ENCODE measurements at regions not wholly inside any gene's neighbourhood (a gene's known extent, or its start where the extent isn't known, plus 50 kb on each side); places are given as distances from the start of the nearest gene placed in this dataset.
A peak's percentile ranks its signal among the peaks of the same experiment; 100 is the strongest.

DNA sequence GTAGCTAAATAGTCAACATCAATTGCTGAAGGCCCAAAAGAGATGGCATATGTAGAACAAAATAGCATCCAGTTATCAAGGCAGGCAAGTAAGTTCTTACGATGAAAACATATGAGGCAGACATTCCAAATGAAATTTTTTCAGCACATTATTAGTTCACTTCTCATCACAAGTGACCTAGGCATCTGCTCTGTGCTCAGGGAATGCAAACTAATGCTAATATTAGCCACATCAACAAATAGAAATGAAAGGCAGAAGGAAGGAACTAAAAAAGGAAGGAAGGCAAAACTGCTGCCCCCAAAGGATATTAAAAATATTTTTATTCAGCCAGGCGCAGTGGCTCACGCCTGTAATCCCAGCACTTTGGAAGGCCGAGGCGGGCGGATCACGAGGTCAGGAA lies 51.2 kb upstream of the ROCK1 start:
- Histone ChIP-seq H3K4me3 (ENCODE audit: low read depth, low read length) (no peak overlapping the region), H3K27me3 (replicated peaks) (no peaks in the 10 kb centered on the region), H3K27ac (no peak overlapping the region), H3K36me3 (replicated peaks) (no peaks in the 10 kb centered on the region)
- no peak for DNase-seq
- in situ Hi-C loops (cut with HindIII; ENCODE audit: low pct_ligation_motif_present, low sequenced_read_pairs) = no loop called here
- TF ChIP-seq, protein P1, sequence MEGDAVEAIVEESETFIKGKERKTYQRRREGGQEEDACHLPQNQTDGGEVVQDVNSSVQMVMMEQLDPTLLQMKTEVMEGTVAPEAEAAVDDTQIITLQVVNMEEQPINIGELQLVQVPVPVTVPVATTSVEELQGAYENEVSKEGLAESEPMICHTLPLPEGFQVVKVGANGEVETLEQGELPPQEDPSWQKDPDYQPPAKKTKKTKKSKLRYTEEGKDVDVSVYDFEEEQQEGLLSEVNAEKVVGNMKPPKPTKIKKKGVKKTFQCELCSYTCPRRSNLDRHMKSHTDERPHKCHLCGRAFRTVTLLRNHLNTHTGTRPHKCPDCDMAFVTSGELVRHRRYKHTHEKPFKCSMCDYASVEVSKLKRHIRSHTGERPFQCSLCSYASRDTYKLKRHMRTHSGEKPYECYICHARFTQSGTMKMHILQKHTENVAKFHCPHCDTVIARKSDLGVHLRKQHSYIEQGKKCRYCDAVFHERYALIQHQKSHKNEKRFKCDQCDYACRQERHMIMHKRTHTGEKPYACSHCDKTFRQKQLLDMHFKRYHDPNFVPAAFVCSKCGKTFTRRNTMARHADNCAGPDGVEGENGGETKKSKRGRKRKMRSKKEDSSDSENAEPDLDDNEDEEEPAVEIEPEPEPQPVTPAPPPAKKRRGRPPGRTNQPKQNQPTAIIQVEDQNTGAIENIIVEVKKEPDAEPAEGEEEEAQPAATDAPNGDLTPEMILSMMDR (IDR thresholded peaks at IDR 0.05; ENCODE audit: low read depth, low read length, missing control alignments) = no peak

DNA sequence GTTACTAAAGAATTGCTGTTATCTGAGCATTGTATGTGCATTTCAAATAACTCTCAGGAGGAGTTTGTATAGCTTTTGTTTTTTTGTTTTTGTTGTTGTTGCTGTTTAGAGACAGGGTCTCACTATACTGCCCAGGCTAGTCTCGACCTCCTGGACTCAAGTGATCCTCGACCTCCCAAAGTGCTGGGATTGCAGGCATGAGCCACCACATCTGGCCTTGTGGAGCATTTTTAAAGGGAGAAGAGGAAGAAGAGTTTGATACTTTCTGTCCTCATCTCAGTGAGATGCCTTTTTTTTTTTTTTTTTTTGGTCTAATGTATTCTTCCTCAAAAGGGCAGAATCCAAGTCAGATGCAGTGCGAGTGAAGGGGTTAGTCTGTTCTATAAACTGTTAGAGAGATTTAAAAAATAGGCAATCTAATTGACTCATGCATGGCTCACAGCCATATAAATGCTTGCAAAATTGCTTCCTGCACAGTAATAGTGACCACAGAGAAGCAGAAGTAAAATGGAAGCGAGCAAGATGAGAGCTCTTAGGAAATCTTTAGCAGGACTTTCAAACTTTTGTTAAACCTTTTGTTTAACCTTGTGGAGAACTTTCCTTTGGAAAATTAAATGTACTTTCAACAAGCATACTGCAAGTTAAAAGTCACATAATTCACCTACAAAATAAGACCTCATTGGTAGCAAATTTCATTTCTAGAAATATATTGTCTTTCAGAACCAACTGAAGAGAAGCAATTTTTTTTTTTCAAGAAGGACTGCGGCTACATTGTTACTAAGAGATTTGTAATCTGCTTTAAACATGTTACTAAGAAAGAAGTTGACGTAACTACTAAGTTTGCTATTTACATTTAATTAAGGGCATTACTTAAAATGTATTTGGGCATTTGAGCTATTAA lies 52.3 kb upstream of the ROCK1 start:
- DNase-seq = peak; percentile 81
- peak overlapping the region; percentile 6 for H3K27ac ChIP-seq
- H3K36me3 ChIP-seq (replicated peaks) = no peaks in the 10 kb centered on the region
- no peaks in the 10 kb centered on the region for H3K27me3 ChIP-seq (replicated peaks)
- no peak overlapping the region for H3K4me3 ChIP-seq (ENCODE audit: low read depth, low read length)
- in situ Hi-C loops (cut with HindIII; ENCODE audit: low pct_ligation_motif_present, low sequenced_read_pairs) = no loop called here
- TF ChIP-seq, protein P1 (IDR thresholded peaks at IDR 0.05; ENCODE audit: low read depth, low read length, missing control alignments) = no peak

DNA sequence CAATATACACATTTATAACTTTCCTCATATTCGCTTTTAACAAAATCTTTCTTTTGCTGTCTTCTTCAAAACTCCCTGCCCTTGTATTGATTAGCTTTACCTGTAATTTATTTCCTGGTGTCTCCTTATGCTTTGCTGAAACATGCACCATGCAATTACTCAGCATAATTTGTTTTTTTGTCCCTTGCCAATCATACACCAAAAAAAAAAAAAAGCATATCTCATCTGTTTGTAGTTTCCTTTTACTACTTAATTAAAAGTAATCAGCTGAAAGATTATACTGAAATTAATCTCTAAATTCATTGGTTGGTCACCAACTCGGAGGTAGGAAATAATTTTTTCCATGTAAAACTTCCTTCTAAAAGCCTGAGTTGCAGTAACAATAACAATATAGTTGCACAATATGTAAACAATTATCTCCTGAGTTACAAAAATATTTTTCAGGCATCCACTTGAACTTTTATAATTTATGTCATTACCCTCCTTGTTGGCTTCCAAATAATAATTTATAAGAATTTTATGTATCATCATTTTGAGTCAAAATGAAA lies 53.0 kb upstream of the ROCK1 start:
- no peaks in the 10 kb centered on the region for H3K27me3 ChIP-seq (replicated peaks)
- DNase-seq = no peak
- no peak overlapping the region for H3K4me3 ChIP-seq (ENCODE audit: low read depth, low read length)
- H3K36me3 ChIP-seq (replicated peaks) = no peaks in the 10 kb centered on the region
- TF ChIP-seq, protein P1 (IDR thresholded peaks at IDR 0.05; ENCODE audit: low read depth, low read length, missing control alignments) = no peak
- in situ Hi-C loops (cut with HindIII; ENCODE audit: low pct_ligation_motif_present, low sequenced_read_pairs) = no loop called here
- H3K27ac ChIP-seq = peak overlapping the region; percentile 6

DNA sequence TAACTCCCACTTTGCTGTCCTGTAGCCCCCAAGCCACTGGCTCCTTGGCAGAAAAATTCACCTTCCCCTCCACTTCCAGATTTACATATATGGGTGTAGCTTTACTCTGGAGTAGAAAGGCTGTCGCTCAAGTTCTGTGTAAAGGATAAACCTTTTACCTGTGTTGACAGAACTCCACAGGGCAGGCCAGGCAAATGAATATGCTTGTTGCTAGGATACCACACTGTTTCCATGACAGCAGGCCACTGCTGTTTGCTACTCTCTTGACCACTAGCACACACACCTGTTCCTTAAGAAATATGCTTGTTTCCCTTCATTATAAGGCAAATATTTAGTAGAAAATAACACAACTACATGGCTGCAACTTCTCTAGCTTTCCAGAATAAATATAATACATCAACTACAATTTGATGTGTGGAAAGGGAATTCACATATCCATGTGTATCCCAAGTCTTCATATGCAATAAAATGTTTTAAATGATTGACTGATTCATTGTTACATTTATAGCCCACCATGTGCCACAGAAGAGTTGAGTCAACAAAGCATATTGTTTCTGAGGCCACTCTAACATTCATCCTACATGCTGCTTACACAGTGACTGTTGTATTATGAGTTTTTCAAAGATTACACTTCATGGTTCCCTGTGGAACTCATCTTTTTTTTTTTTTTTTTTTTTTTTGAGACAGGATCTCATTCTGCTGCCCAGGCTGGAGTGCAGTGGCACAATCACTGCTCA lies 56.2 kb upstream of the ROCK1 start:
- in situ Hi-C loops (cut with HindIII; ENCODE audit: low pct_ligation_motif_present, low sequenced_read_pairs) = no loop called here
- TF ChIP-seq, protein P1 (IDR thresholded peaks at IDR 0.05; ENCODE audit: low read depth, low read length, missing control alignments) = no peak
- Histone ChIP-seq H3K27me3 (replicated peaks) (no peaks in the 10 kb centered on the region), H3K4me3 (ENCODE audit: low read depth, low read length) (no peak overlapping the region), H3K36me3 (replicated peaks) (no peaks in the 10 kb centered on the region), H3K27ac (no peak overlapping the region)
- no peak for DNase-seq

DNA sequence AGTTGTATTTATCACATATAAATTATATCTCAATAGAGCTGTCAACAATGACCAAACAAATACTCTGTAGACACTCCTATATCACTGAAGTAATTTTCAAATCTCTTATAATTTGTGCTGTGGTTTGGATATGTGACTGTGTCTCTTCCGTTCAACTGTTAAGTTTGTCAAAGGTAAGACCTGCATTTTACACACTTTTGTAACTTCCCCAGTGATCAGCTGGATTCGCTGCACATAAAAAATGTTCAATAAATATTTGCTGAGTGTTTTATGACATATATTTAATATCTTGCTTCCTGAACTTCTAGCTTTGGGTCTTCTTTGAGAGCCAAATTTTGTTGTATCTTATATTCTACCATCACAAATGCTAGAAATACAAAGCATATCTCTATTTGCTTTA lies 57.3 kb upstream of the ROCK1 start:
- Histone ChIP-seq H3K36me3 (replicated peaks) (no peaks in the 10 kb centered on the region), H3K27me3 (replicated peaks) (no peaks in the 10 kb centered on the region), H3K27ac (no peak overlapping the region), H3K4me3 (ENCODE audit: low read depth, low read length) (no peak overlapping the region)
- in situ Hi-C loops (cut with HindIII; ENCODE audit: low pct_ligation_motif_present, low sequenced_read_pairs) = no loop called here
- TF ChIP-seq, protein P1 (IDR thresholded peaks at IDR 0.05; ENCODE audit: low read depth, low read length, missing control alignments) = no peak
- DNase-seq = no peak
